ENCODE measurements at regions not wholly inside any gene's neighbourhood (a gene's known extent, or its start where the extent isn't known, plus 50 kb on each side); places are given as distances from the start of the nearest gene placed in this dataset.
A peak's percentile ranks its signal among the peaks of the same experiment; 100 is the strongest.
"Not testable (repeated sequence)": the region's sequence is repeated elsewhere in the genome, so short reads cannot be mapped to it uniquely, and the experiment has no call there.

GRCh38 chr10:80859279-80859678 is 321.6 kb downstream of the SH2D4B start:
- not testable (repeated sequence) for DNase-seq (ENCODE audit: low read depth)

- DNase-seq (ENCODE audit: low read depth) = no peak
Observed at GRCh38 chr10:80860719-80861118, 323.0 kb downstream of the SH2D4B start.

- DNase-seq (ENCODE audit: low read depth) = no peak
Observed at GRCh38 chr10:80861882-80862281, 324.2 kb downstream of the SH2D4B start.

GRCh38 chr10:80870282-80870681 is 332.6 kb downstream of the SH2D4B start:
- DNase-seq (ENCODE audit: low read depth) = no peak

- DNase-seq (ENCODE audit: low read depth) = no peak
Observed at GRCh38 chr10:80871083-80871482, 333.4 kb downstream of the SH2D4B start.

- DNase-seq (ENCODE audit: low read depth) = no peak
Observed at GRCh38 chr10:80878330-80878729, 340.6 kb downstream of the SH2D4B start.

GRCh38 chr10:80890146-80890545 is 352.4 kb downstream of the SH2D4B start:
- DNase-seq (ENCODE audit: low read depth) = no peak

GRCh38 chr10:80893256-80893655 is 355.6 kb downstream of the SH2D4B start:
- DNase-seq (ENCODE audit: low read depth) = no peak

GRCh38 chr10:80894311-80894791 is 356.6 kb downstream of the SH2D4B start:
- DNase-seq (ENCODE audit: low read depth) = no peak

GRCh38 chr10:80894797-80895467 is 357.2 kb downstream of the SH2D4B start:
- DNase-seq (ENCODE audit: low read depth) = no peak

GRCh38 chr10:80896076-80896475 is 358.4 kb downstream of the SH2D4B start:
- no peak for DNase-seq (ENCODE audit: low read depth)

GRCh38 chr10:80896959-80897358 is 359.3 kb downstream of the SH2D4B start:
- no peak for DNase-seq (ENCODE audit: low read depth)

- no peak for DNase-seq (ENCODE audit: low read depth)
Observed at GRCh38 chr10:80900661-80901060, 363.0 kb downstream of the SH2D4B start.

- DNase-seq (ENCODE audit: low read depth) = no peak
Observed at GRCh38 chr10:80908611-80909010, 370.9 kb downstream of the SH2D4B start.

GRCh38 chr10:80909254-80909653 is 371.6 kb downstream of the SH2D4B start:
- no peak for DNase-seq (ENCODE audit: low read depth)

GRCh38 chr10:80917636-80918035 is 379.9 kb downstream of the SH2D4B start:
- DNase-seq (ENCODE audit: low read depth) = no peak

GRCh38 chr10:80921032-80921431 is 383.3 kb downstream of the SH2D4B start:
- DNase-seq (ENCODE audit: low read depth) = no peak

GRCh38 chr10:80924063-80924952 is 386.6 kb downstream of the SH2D4B start:
- DNase-seq (ENCODE audit: low read depth) = peak; percentile 4

- DNase-seq (ENCODE audit: low read depth) = no peak
Observed at GRCh38 chr10:80927419-80928078, 389.8 kb downstream of the SH2D4B start.

- no peak for DNase-seq (ENCODE audit: low read depth)
Observed at GRCh38 chr10:80938903-80939302, 401.2 kb downstream of the SH2D4B start.

GRCh38 chr10:80945264-80945880 is 407.7 kb downstream of the SH2D4B start:
- DNase-seq (ENCODE audit: low read depth) = no peak

GRCh38 chr10:80946073-80946472 is 408.4 kb downstream of the SH2D4B start:
- no peak for DNase-seq (ENCODE audit: low read depth)

Data from Daoy (cell line).